Epithelial cell of esophagus (primary cell): ENCODE measurements at regions not wholly inside any gene's neighbourhood (a gene's known extent, or its start where the extent isn't known, plus 50 kb on each side); places are given as distances from the start of the nearest gene placed in this dataset.

Experiments used
- DNase-seq: peaks from one replicate; pipeline ENCODE4 v3.0.0; 2010; ENCODE audit warnings: low read depth
- H3K4me3 ChIP-seq: 2 replicates; pipeline ENCODE4 v1.5.1; 2011; ENCODE audit warnings: mild to moderate bottlenecking, low read length, control low read depth
- CTCF ChIP-seq: IDR thresholded peaks from 2 replicates; pipeline ENCODE4 v1.5.1; 2011; ENCODE audit warnings: low read depth, mild to moderate bottlenecking, low read length, control low read depth, inconsistent platforms; ENCODE audit not compliant: insufficient read depth; ENCODE audit errors: missing control alignments

DNA sequence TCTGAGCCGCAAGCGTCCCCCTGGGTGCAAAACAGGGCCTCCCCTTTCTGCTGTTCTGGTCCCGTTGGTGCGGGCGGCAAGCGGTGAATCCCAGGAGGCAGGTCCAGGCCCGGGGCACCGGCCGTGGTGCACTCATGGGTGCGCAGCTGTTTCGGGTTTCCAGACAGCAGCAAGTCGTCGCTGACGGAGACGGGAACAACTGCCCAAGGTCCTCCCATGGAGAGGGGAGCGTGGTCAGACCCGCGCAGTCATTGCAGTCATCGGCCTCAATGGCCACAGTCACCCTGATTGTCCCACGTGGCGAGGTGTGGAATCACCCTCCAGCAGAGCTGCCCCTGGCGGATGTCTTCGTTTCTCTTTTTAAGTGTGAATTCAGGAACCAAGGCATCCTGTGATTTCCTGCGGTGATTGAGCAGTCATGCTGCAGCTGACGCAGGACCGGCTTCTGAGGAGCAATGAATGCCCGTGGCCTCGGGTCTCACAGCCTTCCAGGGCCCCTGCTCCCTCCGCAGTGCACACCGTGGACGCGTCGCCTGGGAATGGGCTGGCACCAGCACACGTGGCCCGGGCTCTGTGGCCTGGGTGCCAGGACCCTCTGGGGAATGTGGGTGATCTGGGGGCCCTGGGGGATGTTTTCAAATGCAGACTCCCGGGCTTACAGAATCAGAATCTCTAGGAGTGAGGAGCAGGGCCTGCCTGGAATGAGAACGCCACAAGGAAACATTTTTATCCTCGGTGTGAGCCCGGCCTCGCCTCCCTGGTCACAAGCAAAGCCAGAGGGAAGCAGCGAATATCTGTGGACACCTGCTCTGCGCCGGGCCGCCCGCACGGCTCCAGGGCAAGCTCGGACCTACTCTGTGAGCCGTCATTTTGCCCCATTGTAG lies 244.2 kb upstream of the SALL3 start:
- no peak for TF ChIP-seq CTCF
- no peak overlapping the region for H3K4me3 ChIP-seq
- DNase-seq, result no peak

DNA sequence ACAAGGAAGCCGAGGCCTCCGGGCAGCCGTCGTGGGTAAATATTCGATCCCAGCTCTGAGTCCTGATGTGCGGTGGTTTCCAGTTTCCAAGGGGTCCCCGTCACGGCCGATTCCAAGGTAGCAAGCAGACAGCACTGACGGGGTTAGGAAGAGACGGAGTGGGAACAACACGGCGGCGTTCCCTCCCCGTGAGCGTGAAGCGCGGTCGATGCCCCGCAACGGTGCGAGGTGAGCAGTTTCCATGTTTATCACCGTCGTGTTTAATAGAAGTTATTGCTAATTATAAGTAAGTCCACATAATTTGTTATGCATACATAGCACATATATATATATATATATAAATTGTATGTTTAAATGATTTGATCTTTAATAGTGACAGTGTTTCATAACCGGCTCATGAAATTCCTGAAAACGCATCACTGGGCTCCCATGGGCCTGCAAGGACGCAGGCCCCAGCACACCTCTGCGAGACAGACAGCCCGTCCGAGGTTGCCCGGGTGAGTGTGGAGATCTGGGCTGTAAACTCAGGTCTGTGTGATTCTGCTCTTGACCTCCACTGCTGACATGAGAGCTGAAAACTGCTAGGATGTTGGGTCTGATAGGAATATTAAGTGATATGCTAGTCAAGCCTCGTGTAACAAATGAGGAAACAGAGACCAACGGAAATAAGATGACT lies 243.5 kb upstream of the SALL3 start:
- DNase-seq, result no peak
- H3K4me3 ChIP-seq, result no peak overlapping the region
- no peak for TF ChIP-seq CTCF

DNA sequence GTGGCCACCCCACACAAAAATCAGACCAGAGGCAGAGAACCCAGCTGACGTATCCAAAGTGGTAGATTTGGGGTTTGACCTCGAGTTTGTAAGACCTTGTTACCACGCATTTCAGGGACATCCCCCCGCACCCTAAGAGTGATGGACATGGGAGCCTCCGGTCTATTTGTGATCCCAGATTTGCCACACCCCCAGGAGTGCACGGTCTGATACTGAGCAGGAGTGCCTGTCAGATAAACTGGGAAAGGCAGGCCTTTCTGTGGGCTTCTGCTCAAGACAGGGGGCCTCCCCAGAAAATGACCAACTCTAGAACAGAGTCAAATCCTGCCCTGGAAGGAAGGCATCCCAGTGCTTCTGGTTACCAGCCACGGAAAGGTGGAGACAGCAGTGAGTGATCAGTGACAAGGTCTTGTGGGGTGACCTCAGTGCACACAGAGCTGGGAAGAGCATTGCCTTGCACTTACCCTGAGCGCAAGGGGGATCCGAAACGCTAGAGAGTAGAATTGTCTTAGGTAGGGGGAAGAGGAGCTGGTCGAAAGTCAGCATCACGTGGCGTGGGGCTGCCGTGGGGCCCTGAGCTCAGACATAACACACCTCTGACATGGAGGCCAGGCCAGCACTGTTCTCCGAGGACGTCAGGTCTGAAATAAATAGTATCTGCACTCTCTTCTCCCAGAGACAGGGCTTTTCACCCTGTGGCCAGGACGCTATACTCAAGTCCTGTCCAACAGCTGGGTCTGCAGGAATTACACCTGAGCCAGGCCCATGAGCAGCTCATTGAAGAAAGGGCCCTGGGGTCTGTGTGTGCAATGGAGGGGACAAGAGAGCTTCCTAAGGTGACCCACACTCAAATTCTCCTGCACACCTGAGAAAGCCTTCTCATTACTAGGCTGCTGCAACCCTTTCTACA lies 242.4 kb upstream of the SALL3 start:
- no peak overlapping the region for H3K4me3 ChIP-seq
- TF ChIP-seq CTCF, result no peak
- DNase-seq, result no peak

GRCh38 chr18:78738076-78738690 lies 241.4 kb upstream of the SALL3 start:
- H3K4me3 ChIP-seq, result no peak overlapping the region
- DNase-seq, result no peak
- no peak for TF ChIP-seq CTCF

DNA sequence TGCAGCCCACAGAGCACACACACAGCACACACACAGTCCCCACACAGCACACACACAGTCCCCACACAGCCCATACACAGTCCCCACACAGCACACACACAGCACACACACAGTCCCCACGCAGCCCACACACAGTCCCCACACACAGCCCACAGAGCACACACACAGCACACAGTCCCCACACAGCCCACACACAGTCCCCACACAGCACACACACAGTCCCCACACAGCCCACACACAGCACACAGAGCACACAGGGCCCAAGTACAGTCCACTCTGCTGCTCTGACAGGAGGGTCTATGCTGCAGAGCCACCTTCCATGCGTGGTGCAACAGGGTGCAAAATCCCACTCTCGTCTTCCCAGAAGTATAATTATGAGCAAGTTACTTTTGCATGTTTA lies 240.5 kb upstream of the SALL3 start:
- H3K4me3 ChIP-seq, result no peak overlapping the region
- TF ChIP-seq CTCF, result no peak
- DNase-seq, result no peak

DNA sequence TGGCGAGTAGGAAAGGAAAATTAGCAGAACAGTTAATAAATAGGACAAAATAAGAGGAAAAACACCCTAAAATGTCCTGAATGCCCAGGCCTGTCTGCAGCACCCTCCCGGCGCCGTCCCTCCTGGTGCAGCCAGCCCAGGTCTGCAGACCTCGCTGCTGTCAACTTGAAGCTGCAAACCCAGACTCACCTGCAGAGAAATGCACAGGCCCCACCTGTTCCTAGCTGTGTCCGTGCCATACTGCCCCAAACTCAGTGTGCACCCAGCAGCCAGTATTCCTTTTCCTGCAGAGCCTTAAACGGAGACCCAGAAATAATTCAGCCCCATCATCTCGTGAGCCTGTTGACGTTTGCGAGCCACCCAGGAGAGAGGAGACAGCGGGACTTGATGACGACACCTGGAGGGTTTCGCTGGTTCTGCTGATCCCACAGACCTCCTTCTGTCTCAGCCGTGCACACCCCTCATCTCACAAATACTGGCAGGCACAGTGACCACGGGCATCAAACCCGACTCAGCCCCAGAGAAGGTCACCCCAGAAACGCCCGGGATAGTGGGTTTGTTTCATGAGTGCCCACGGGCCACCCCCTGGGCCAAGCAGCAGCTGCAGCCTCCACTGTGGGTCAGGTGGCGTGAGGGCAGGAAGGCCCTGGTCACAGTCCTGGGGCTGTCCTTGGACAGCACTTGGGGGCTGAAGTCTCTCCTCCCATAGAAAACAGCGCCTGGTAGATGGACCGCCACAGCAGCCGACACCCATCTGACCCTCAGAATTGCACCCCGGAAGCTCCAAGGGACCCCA lies 239.5 kb upstream of the SALL3 start:
- TF ChIP-seq CTCF, result no peak
- no peak overlapping the region for H3K4me3 ChIP-seq
- no peak for DNase-seq
